Prostate gland (tissue), 2 donors: ENCODE measurements at regions not wholly inside any gene's neighbourhood (a gene's known extent, or its start where the extent isn't known, plus 50 kb on each side); places are given as distances from the start of the nearest gene placed in this dataset.

ENCODE experiments used
- POLR2A ChIP-seq: fragments of 450-650 bp; IDR thresholded peaks from one replicate; pipeline ENCODE4 v1.6.1; 2016; ENCODE audit warnings: antibody characterized with exemption, mild to moderate bottlenecking
- TF ChIP-seq, protein P1 (sequence below), 4 experiments: fragments of 200-600 bp in 2 of 4; fragments of 450-650 bp in 2 of 4; sonication (generic) in 2 of 4; IDR thresholded peaks; 1 replicate in 3 of 4; 2 replicates in 1 of 4; pipeline ENCODE4 v1.5.1; 2016 to 2019; ENCODE audit warnings: antibody characterized with exemption in 4 of 4, mild to moderate bottlenecking in 2 of 4, moderate library complexity in 2 of 4

- no peak for TF ChIP-seq POLR2A
- TF ChIP-seq, protein P1, sequence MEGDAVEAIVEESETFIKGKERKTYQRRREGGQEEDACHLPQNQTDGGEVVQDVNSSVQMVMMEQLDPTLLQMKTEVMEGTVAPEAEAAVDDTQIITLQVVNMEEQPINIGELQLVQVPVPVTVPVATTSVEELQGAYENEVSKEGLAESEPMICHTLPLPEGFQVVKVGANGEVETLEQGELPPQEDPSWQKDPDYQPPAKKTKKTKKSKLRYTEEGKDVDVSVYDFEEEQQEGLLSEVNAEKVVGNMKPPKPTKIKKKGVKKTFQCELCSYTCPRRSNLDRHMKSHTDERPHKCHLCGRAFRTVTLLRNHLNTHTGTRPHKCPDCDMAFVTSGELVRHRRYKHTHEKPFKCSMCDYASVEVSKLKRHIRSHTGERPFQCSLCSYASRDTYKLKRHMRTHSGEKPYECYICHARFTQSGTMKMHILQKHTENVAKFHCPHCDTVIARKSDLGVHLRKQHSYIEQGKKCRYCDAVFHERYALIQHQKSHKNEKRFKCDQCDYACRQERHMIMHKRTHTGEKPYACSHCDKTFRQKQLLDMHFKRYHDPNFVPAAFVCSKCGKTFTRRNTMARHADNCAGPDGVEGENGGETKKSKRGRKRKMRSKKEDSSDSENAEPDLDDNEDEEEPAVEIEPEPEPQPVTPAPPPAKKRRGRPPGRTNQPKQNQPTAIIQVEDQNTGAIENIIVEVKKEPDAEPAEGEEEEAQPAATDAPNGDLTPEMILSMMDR (IDR thresholded peaks at IDR 0.05): no peak
Observed at GRCh38 chr5:96121364-96121763, 159.7 kb upstream of the ELL2 start.
